ENCODE measurements at regions not wholly inside any gene's neighbourhood (a gene's known extent, or its start where the extent isn't known, plus 50 kb on each side); places are given as distances from the start of the nearest gene placed in this dataset.
"Not testable (repeated sequence)": the region's sequence is repeated elsewhere in the genome, so short reads cannot be mapped to it uniquely, and the experiment has no call there.

GRCh38 chr13:47892374-47892773 is 108.7 kb downstream of the SUCLA2 start:
- no peak for DNase-seq (ENCODE audit: low spot score)

GRCh38 chr13:47890146-47890814 is 110.8 kb downstream of the SUCLA2 start:
- no peak for DNase-seq (ENCODE audit: low spot score)

DNA sequence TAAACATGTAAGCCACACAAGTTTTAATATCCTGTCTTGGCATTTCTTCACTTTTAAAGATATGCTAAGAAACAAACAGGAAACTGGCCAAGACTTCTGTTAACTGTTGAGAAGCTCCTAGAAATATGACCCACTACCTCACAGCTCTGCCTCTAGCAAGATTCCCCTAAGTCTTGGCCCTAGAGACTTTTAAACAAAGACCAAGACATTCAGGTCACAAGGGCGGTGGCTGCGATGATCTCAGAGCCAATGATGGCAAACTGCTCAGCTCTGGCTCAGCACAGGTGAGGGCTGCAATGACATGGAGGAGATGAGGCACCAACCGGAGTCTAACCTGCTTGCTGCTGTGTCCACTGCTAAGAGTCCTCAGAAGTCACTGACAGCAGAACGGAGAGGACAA is 114.8 kb downstream of the SUCLA2 start:
- no peak for DNase-seq (ENCODE audit: low spot score)

- no peak for DNase-seq (ENCODE audit: low spot score)
These were observed 125.9 kb downstream of the SUCLA2 start for GRCh38 chr13:47875201-47875600.

DNA sequence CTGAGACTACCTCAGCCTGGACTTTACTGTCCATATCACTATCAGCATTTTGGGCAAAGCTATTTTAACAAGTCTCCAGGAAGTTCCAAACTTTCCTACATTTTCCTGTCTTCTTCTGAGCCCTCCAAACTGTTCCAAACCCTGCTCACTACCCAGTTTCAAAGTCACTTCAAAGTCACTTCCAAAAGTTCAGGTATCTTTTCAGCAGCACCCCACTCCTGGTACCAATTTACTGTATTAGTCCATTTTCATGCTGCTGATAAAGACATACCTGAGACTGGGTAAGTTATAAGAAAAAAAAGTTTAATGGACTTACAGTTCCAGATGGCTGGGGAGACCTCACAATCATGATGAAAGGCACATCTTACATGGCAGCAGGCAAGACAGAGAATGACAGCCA is 127.1 kb downstream of the SUCLA2 start:
- not testable (repeated sequence) for DNase-seq (ENCODE audit: low spot score)

- not testable (repeated sequence) for DNase-seq (ENCODE audit: low spot score)
These were observed 127.8 kb downstream of the SUCLA2 start for GRCh38 chr13:47873319-47873718.

- DNase-seq (ENCODE audit: low spot score): no peak
These were observed 131.3 kb downstream of the SUCLA2 start for GRCh38 chr13:47869776-47870175.

DNA sequence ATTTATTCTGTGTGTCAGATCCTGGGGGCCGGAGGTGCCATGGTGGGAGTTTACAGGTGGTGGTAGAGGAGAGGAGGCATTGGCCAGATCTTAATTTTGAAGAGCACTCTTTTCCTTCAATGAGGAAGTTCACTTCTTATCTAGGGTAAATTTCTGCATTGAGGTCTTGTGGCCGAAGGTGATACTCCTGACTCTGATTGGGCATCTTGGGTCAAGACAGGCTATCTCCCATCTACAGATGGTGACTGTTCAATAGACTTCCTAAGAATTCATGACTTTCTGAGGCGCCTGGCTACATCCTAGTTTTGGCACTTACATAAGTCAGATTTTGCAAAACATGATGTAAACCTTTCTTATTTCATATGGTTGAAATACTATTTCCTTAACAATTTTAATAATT is 135.2 kb downstream of the SUCLA2 start:
- DNase-seq (ENCODE audit: low spot score): no peak

GRCh38 chr13:47862841-47863240 is 138.2 kb downstream of the SUCLA2 start:
- no peak for DNase-seq (ENCODE audit: low spot score)

- DNase-seq (ENCODE audit: low spot score): no peak
These were observed 141.9 kb downstream of the SUCLA2 start for GRCh38 chr13:47859165-47859564.

- no peak for DNase-seq (ENCODE audit: low spot score)
These were observed 142.7 kb downstream of the SUCLA2 start for GRCh38 chr13:47858042-47859025.

DNA sequence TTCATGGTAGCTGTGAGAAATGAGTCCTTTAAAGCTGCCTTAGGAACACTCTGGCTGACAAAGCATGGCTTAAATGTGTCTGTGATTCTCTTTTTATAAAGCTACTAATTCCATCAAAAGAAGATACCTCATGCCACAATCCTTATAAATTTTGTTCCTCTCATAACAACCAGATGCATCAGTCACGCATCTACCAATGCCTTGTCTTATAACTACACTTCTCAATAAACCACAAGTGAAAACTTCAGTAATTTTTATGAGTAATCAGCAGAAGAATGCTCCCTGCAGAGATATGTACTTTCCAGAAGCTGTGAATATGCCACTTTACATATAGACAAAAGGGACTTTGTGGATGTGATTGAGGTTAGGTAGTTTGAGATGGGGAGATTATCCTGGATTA is 147.8 kb downstream of the SUCLA2 start:
- DNase-seq (ENCODE audit: low spot score): no peak

- DNase-seq (ENCODE audit: low spot score): no peak
These were observed 154.2 kb downstream of the SUCLA2 start for GRCh38 chr13:47846886-47847285.

GRCh38 chr13:47845981-47846380 is 155.1 kb downstream of the SUCLA2 start:
- DNase-seq (ENCODE audit: low spot score): no peak

- no peak for DNase-seq (ENCODE audit: low spot score)
These were observed 158.1 kb downstream of the SUCLA2 start for GRCh38 chr13:47843005-47843404.

- DNase-seq (ENCODE audit: low spot score): no peak
These were observed 159.9 kb downstream of the SUCLA2 start for GRCh38 chr13:47841151-47841550.

- DNase-seq (ENCODE audit: low spot score): no peak
These were observed 163.2 kb downstream of the SUCLA2 start for GRCh38 chr13:47837906-47838305.

DNA sequence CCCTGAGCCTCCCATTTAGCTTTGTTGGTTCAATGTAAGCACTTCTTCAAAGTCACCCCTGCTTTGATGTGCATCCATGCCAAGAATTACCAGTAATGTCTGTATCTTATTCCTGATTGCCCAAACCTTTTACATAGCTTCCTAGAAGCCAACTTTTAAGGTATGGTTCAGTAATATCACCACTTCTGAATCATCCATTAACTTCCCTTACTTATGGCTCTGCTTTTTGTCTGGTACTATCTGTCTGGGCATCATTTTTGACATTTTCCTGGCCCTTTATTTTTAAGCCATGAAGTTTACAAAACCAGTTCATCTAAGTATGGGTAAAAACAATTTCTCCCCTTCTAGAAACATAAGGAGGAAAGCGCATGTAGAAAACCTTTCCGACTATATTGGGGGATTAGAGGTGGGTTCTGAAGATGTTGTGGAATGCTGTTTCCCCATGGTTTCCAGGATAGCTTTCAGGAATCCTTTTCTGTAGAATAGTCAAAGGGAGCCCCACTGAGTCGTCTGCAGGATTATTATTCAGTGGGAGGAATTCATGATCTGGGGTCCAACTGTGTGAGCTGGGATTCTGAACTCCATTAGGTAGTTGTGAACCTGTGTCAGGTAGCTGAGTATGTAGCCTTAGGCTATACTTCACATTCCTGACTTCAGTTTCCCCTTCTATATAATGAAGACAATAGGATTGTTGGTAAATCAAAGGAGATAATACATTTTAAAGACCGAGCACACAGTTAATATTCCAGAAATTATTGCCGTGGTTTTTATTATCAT is 163.8 kb downstream of the SUCLA2 start:
- no peak for DNase-seq (ENCODE audit: low spot score)

DNA sequence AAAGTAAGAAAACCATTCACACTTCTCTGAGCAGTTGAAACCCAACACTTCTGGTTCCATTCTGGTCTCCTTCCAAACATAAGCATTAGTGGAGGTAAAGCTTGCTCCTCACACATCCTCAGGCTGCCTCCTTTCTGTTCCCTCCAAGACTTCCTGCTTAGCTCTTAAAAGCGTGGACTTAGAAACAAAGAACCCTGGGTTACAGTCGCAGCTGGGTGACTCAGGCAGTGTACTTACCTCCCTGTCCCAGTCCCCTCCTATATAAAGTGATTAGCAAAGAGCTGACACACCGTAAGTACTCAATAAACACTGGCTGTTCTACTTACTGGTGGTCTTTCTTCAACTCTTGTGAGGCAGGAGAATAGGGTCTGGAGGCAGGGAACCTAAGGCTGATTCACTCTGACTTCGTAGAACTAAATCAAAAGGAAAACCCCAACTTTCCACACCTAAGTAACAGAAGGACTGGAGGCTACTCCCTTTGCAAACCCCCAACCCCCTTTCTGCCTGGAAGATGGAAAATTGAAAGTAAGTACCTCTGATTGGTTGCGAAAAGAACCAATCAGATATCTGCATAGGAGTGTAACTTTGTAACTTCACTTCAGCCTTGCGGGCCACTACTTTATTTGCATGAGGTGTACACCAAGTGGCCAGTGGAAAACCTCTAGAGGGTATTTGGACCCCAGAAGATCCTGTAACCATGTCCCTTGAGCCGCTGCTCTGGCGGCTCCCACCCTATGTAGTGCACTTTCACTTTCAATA is 165.4 kb downstream of the SUCLA2 start:
- DNase-seq (ENCODE audit: low spot score): no peak

DNA sequence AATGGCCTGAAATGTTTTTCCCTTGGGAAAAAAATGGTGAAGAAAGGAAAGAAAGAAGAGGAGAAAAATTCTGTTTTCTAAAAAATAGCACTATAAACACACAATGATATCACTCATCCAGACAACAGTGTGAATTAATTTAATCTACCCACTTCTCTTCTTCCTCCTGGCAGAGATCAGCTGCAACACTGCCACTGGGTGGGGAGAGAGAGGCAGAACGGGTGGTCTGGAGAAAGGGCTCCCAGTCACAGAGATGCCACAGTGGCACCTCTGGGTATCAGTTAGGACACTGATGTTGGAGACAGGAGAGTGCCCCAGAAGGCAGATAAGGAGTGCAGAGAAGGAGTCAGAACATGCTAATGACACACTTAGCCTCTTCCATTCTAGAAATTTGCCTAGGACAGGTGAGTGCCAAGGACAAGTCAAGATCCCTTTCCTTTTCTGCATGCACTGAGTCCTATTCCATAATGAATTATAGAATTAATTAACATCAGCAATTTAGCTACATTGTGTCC is 168.6 kb downstream of the SUCLA2 start:
- no peak for DNase-seq (ENCODE audit: low spot score)

DNA sequence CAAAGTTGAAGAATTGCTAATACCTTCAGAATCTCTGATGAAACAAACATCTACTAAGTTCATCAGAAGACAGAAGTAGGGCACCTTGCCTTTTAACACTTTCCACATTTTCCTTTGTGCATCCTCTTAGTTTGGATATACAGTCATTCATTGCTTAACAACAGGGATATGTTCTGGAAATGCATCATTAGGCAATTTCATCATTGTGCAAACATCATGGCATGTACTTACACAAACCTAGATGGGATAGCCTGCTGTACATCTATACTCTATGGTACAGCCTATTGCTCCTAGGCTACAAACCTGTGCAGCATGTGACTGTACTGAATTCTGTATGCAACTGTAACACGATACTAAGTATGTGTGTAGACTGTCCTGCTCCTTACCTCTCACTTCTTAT is 169.8 kb downstream of the SUCLA2 start:
- DNase-seq (ENCODE audit: low spot score): no peak
